Loucy (cell line): ENCODE measurements at regions not wholly inside any gene's neighbourhood (a gene's known extent, or its start where the extent isn't known, plus 50 kb on each side); places are given as distances from the start of the nearest gene placed in this dataset.

ENCODE experiments used
- CTCF ChIP-seq: fragments of 200-600 bp; sonication (generic); conservative IDR thresholded peaks from 2 replicates; pipeline ENCODE4 v1.5.1; 2014; ENCODE audit warnings: mild to moderate bottlenecking, antibody characterized with exemption, low read length
- EZH2phosphoT487 ChIP-seq: fragments of 200-600 bp; IDR thresholded peaks from 2 replicates; pipeline ENCODE4 v1.6.1; 2018; ENCODE audit warnings: antibody characterized with exemption, mild to moderate bottlenecking, moderate library complexity, borderline replicate concordance

DNA sequence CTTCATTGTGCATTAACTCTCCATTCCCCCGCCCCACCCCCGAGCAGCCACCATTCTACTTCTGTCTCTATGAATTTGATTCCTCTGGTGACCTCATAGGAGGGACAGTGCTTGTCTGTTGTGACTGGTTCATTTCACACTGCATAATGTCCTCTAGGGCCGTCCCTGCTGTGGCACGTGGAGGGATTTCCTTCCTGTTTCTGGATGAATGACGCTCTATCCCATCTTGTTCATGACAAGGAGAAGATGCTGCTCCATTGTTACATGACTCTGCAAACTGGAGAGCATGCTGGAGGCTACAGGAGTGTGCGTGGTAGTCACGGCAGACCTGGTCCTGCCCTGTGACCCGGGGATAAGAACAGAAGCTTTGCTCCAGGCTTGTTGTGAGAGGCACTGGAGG lies 61.3 kb downstream of the RTL6 start:
- TF ChIP-seq CTCF (no peak), EZH2phosphoT487 (no peak)
